K562 (cell line): ENCODE measurements at regions not wholly inside any gene's neighbourhood (a gene's known extent, or its start where the extent isn't known, plus 50 kb on each side); places are given as distances from the start of the nearest gene placed in this dataset.

Experiments
- ETV6 ChIP-seq, 3 experiments: fragments of 150-350 bp in 1 of 3; sonication (generic) in 1 of 3; formaldehyde crosslinking in 1 of 3; IDR thresholded peaks; 2 replicates each; pipeline versions ENCODE4 v1.6.1 to v1.8.0; 2014 to 2022; ENCODE audit warnings: borderline replicate concordance in 2 of 3, low read depth in 2 of 3, antibody characterized with exemption in 1 of 3, low read length in 1 of 3, mild to moderate bottlenecking in 1 of 3, missing genetic modification reagents in 1 of 3
- GABPB1 ChIP-seq: sonication (generic); formaldehyde crosslinking; IDR thresholded peaks from 2 replicates; pipeline ENCODE4 v1.8.0; 2022; ENCODE audit warnings: mild to moderate bottlenecking, missing genetic modification reagents
- HLTF ChIP-seq: fragments of 450-650 bp; IDR thresholded peaks from 2 replicates; pipeline ENCODE4 v1.6.1; 2016
- MEF2D ChIP-seq: conservative IDR thresholded peaks from 2 replicates; pipeline ENCODE4 v1.6.1; 2016; ENCODE audit warnings: low read depth, missing genetic modification characterization, missing compliant biosample characterization
- MXI1 ChIP-seq: IDR thresholded peaks from 2 replicates; pipeline ENCODE4 v1.6.1; 2011; ENCODE audit warnings: low read depth, mild to moderate bottlenecking, improper control_type of control experiment, low read length
- POLR2H ChIP-seq: IDR thresholded peaks from 2 replicates; pipeline ENCODE4 v1.6.1; 2016; ENCODE audit warnings: missing genetic modification characterization, low read depth, mild to moderate bottlenecking, control low read depth, missing compliant biosample characterization, moderate library complexity
- PPARD ChIP-seq: fragments of 250-450 bp; sonication (Bioruptor Pico); IDR thresholded peaks from 2 replicates; pipeline ENCODE4 v1.8.0; 2022; ENCODE audit warnings: inconsistent platforms, mild to moderate bottlenecking, moderate library complexity
- RFX1 ChIP-seq: fragments of 450-650 bp; IDR thresholded peaks from 2 replicates; pipeline ENCODE4 v1.6.1; 2016; ENCODE audit warnings: mild to moderate bottlenecking, moderate library complexity
- STAT5A ChIP-seq: IDR thresholded peaks from 2 replicates; pipeline ENCODE4 v1.6.1; 2012; ENCODE audit warnings: low read length, inconsistent platforms, borderline replicate concordance
- TAF9B ChIP-seq: fragments of 450-650 bp; IDR thresholded peaks from 2 replicates; pipeline ENCODE4 v1.6.1; 2018; ENCODE audit warnings: mild to moderate bottlenecking; ENCODE audit not compliant: partially characterized antibody
- WHSC1 ChIP-seq: IDR thresholded peaks from one replicate; pipeline ENCODE4 v1.6.1; 2012; ENCODE audit warnings: low read length, control low read depth, inconsistent platforms
- XRCC4 ChIP-seq: IDR thresholded peaks from one replicate; pipeline ENCODE4 v1.6.1; 2011; ENCODE audit not compliant: insufficient read depth, insufficient read length; ENCODE audit errors: extremely low read depth
- ZNF224 ChIP-seq: sonication (generic); formaldehyde crosslinking; IDR thresholded peaks from 2 replicates; pipeline ENCODE4 v1.8.0; 2022; ENCODE audit warnings: mild to moderate bottlenecking, missing genetic modification reagents
- ZNF507 ChIP-seq: conservative IDR thresholded peaks from 2 replicates; pipeline ENCODE4 v1.6.1; 2017; ENCODE audit warnings: missing genetic modification characterization, missing compliant biosample characterization
- ZNF695 ChIP-seq: fragments of 450-650 bp; formaldehyde crosslinking; IDR thresholded peaks from 2 replicates; pipeline ENCODE4 v1.4.0; 2020; ENCODE audit warnings: mild to moderate bottlenecking, moderate library complexity
- TF ChIP-seq, protein P1 (sequence below): sonication (generic); formaldehyde crosslinking; IDR thresholded peaks from 2 replicates; pipeline ENCODE4 v1.8.1; 2023; ENCODE audit warnings: mild to moderate bottlenecking, missing genetic modification reagents, moderate library complexity
- TF ChIP-seq, protein P2 (sequence below): fragments of 450-650 bp; IDR thresholded peaks from 2 replicates; pipeline ENCODE4 v1.6.1; 2018; ENCODE audit not compliant: partially characterized antibody
- TF ChIP-seq, protein P3 (sequence below): sonication (generic); formaldehyde crosslinking; IDR thresholded peaks from 2 replicates; pipeline ENCODE4 v1.8.0; 2022; ENCODE audit warnings: missing genetic modification reagents, mild to moderate bottlenecking, borderline replicate concordance
- TF ChIP-seq, protein P4 (sequence below): fragments of 200-800 bp; sonication (Bioruptor generic); IDR thresholded peaks from 2 replicates; pipeline ENCODE4 v1.6.1; 2016; ENCODE audit warnings: missing genetic modification characterization, missing compliant biosample characterization

DNA sequence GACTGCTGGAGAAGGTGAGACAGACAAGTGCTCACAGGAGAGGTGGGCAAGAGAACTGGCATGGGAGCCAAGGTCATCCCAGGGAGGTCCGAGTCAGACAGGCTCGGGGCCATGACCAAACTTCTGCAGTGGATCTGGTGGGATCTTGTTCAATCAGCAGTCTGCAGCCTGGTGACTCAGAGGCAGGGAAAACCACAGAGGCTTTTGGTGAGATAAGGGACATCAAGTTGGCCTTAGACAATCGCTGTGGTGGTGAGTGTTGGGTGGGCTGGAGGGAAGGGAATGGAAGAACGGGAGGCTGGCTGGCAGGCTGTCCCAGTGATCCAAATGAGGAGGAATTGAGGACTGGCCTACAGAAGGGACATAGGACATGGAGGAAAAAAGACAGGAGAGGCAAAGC, 123.8 kb downstream of the TMEM174 start (continued):
- TF ChIP-seq, protein P1, sequence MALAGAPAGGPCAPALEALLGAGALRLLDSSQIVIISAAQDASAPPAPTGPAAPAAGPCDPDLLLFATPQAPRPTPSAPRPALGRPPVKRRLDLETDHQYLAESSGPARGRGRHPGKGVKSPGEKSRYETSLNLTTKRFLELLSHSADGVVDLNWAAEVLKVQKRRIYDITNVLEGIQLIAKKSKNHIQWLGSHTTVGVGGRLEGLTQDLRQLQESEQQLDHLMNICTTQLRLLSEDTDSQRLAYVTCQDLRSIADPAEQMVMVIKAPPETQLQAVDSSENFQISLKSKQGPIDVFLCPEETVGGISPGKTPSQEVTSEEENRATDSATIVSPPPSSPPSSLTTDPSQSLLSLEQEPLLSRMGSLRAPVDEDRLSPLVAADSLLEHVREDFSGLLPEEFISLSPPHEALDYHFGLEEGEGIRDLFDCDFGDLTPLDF (CRISPR knock-in tag): no peak
- TF ChIP-seq ZNF224 (CRISPR knock-in tag) (no peak), GABPB1 (no peak), MXI1 (no peak), ETV6 (IDR thresholded peaks at IDR 0.05; ENCODE audit: borderline replicate concordance in 1 of 2, low read depth in 2 of 2, low read length in 1 of 2) (no peak), ETV6 (CRISPR knock-in tag; IDR thresholded peaks at IDR 0.05; ENCODE audit: borderline replicate concordance) (no peak), ZNF695 (CRISPR knock-in tag) (no peak), STAT5A (peak; percentile 71; the same call in 1 of the 2 replicates), PPARD (no peak), XRCC4 (no peak), MEF2D (tag) (no peak), TAF9B (no peak), HLTF (no peak), ZNF507 (tag) (no peak), POLR2H (tag) (no peak), RFX1 (no peak), WHSC1 (no peak)
- TF ChIP-seq, protein P2, sequence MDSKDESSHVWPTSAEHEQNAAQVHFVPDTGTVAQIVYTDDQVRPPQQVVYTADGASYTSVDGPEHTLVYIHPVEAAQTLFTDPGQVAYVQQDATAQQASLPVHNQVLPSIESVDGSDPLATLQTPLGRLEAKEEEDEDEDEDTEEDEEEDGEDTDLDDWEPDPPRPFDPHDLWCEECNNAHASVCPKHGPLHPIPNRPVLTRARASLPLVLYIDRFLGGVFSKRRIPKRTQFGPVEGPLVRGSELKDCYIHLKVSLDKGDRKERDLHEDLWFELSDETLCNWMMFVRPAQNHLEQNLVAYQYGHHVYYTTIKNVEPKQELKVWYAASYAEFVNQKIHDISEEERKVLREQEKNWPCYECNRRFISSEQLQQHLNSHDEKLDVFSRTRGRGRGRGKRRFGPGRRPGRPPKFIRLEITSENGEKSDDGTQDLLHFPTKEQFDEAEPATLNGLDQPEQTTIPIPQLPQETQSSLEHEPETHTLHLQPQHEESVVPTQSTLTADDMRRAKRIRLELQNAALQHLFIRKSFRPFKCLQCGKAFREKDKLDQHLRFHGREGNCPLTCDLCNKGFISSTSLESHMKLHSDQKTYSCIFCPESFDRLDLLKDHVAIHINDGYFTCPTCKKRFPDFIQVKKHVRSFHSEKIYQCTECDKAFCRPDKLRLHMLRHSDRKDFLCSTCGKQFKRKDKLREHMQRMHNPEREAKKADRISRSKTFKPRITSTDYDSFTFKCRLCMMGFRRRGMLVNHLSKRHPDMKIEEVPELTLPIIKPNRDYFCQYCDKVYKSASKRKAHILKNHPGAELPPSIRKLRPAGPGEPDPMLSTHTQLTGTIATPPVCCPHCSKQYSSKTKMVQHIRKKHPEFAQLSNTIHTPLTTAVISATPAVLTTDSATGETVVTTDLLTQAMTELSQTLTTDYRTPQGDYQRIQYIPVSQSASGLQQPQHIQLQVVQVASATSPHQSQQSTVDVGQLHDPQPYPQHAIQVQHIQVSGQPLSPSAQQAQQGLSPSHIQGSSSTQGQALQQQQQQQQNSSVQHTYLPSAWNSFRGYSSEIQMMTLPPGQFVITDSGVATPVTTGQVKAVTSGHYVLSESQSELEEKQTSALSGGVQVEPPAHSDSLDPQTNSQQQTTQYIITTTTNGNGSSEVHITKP: no peak
- TF ChIP-seq, protein P3, sequence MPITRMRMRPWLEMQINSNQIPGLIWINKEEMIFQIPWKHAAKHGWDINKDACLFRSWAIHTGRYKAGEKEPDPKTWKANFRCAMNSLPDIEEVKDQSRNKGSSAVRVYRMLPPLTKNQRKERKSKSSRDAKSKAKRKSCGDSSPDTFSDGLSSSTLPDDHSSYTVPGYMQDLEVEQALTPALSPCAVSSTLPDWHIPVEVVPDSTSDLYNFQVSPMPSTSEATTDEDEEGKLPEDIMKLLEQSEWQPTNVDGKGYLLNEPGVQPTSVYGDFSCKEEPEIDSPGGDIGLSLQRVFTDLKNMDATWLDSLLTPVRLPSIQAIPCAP (CRISPR knock-in tag): no peak
- TF ChIP-seq, protein P4, sequence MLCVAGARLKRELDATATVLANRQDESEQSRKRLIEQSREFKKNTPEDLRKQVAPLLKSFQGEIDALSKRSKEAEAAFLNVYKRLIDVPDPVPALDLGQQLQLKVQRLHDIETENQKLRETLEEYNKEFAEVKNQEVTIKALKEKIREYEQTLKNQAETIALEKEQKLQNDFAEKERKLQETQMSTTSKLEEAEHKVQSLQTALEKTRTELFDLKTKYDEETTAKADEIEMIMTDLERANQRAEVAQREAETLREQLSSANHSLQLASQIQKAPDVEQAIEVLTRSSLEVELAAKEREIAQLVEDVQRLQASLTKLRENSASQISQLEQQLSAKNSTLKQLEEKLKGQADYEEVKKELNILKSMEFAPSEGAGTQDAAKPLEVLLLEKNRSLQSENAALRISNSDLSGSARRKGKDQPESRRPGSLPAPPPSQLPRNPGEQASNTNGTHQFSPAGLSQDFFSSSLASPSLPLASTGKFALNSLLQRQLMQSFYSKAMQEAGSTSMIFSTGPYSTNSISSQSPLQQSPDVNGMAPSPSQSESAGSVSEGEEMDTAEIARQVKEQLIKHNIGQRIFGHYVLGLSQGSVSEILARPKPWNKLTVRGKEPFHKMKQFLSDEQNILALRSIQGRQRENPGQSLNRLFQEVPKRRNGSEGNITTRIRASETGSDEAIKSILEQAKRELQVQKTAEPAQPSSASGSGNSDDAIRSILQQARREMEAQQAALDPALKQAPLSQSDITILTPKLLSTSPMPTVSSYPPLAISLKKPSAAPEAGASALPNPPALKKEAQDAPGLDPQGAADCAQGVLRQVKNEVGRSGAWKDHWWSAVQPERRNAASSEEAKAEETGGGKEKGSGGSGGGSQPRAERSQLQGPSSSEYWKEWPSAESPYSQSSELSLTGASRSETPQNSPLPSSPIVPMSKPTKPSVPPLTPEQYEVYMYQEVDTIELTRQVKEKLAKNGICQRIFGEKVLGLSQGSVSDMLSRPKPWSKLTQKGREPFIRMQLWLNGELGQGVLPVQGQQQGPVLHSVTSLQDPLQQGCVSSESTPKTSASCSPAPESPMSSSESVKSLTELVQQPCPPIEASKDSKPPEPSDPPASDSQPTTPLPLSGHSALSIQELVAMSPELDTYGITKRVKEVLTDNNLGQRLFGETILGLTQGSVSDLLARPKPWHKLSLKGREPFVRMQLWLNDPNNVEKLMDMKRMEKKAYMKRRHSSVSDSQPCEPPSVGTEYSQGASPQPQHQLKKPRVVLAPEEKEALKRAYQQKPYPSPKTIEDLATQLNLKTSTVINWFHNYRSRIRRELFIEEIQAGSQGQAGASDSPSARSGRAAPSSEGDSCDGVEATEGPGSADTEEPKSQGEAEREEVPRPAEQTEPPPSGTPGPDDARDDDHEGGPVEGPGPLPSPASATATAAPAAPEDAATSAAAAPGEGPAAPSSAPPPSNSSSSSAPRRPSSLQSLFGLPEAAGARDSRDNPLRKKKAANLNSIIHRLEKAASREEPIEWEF (CRISPR knock-in tag): no peak
